Kidney capillary endothelial cell (primary cell): ENCODE measurements at regions not wholly inside any gene's neighbourhood (a gene's known extent, or its start where the extent isn't known, plus 50 kb on each side); places are given as distances from the start of the nearest gene placed in this dataset.

Experiments
- DNase-seq: peaks from one replicate; pipeline ENCODE4 v3.0.0-alpha.2; 2018; ENCODE audit warnings: low spot score

DNA sequence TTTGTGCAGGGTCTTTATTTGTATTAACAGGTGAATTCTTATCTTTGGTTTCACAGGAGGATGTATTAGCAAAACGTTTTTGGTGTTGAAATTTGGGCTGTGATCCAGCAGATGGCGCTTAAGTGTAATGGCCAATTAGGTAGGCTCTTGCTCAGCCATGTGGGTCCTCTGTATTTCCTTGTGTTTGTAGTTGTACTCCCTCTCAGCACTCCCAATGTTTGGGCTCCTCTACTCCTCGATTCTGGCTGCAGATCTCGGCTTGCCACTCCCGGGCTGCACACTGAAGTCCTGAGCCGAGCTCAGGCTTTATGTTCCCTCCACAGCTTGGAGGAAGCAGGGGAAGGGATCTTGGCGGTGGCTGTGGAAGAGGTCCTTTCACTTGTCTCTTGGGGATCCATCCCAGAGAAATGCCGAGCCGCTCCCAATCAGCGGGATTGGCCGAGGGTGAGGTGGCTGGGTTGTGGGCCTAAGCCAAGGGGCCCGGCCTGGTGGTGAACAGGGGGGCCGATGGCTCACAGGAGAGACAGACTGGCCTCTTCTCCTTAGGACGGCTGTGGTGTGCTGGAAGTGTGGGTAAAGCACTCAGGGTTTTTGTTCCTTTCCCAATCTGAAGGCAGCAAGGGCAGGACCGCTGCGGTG is 133.7 kb downstream of the AEBP2 start:
- peak; percentile 62 for DNase-seq

DNA sequence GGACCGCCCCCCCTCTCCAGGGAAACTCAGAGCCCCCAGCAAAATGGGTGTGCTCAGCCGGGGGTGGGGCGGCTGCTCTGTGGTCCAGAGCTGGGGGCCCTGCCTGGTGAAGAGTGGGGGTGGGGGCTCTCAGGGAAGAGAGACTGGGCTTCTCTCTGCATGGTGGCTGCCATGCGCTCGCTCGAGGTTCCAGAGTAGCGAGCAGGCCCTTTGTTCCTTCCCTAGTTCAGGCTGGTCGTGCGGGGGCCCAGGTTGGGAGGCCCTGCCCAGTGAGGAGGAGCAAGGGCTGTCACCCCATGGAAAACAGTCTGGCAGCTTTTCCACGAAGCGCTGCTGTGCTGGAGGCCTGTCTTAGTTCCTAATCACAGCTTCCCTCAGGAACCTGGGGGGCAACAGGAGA is 134.6 kb downstream of the AEBP2 start:
- no peak for DNase-seq

DNA sequence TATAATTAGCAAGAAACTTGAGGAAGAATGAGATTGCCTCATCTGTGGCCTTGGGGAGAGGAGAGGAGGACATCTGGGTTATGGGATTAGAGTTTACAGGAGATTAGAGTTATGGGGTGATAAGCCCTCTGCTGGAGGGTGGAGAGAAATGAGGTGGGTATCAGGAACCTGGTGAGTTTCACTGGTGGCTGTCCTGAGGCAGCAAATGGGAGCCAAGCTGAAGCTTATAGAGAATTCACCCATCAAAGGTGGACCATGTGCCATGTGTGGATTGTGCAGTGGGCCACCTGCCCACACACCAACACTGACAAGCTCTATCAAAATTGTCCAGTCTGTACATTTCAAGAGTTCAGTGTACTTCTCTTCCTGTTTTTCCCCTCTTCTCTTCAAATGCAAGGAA is 135.3 kb downstream of the AEBP2 start:
- no peak for DNase-seq

DNA sequence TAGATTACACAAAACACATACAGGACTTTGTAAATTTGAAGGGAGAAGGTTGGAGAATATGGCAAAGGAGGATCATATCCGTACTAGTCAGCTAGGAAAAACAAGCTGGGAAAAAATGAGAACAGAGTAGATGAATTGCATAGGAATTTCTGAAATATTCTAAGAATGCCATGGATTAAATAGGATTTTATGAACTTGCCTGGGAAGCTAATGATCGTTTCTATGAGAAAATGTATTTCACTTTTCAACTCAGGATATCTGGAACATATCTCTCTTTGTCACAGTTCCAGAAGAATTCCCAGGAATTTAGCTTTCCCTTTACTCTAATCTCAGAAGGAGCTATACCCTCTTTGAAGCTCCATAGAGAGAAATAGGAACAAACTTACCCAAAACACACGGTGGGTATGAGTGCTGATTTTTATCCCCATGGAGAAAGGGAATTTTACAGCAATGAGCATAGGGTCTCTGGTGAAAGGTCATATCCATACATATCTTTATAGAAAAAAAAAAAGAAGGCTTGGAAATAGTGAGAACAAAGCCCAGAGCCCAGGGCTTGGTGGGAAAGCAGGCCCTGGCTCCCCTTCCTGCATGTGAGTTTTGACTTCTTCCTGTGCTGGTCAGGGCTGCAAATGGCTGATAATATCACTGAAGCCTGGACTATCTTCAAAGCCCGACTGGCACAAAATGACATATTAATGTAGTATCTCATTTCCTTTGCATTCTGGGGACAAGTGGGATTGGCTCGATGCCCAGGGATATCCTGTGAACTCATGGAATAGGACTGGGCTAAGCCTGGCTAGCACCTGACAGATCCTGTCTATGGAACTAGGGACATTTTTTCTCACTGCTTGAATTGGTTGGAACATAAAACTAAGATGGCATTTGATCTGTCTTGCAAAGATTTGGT is 136.3 kb downstream of the AEBP2 start:
- peak; percentile 98 for DNase-seq

DNA sequence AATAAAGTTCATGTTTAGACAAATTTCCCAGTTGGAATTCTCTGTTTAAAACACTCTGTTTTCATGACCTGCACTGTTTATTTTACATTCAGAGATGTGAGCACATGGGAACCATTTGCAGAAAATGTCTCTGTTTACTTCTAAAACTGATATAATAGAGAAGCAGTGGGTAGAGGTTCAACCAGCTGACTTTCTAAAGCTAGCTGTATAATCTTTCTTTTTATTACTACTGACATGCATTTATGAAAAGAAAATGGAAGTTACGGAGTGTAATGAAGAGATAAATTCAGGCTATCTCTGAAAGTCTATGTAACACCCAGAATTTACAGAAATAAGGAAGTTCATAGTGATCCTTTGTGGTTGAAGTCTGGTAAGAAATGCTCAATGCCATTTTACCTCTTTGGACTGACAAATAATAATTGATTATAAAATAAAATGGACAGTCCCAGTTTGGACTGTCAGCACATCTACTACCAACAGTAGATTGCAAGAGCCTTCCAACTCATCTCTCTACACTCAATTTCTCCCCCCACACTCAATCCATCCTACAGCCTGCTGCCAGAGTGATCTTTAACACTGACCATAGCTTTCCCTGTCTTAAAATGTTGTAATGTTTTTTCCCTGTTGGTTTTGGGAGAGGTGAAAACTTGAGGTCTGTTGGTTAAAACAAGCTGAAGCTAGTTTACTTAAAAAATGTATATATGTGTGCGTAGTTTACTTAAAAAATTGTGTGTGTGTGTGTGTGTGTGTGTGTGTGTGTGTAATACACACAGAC is 137.4 kb downstream of the AEBP2 start:
- DNase-seq: no peak

DNA sequence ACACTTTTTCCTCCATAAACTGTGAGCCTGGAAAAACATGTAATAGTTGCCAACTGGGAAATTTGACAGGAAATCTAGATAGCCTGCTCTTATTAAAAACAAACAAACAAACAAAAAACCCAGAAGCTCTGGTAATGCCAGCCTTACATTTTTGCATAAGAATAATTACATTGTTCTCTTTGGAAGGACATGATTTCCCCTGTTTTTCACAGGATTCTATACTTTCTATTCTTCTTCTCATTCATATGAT is 137.9 kb downstream of the AEBP2 start:
- DNase-seq: no peak

DNA sequence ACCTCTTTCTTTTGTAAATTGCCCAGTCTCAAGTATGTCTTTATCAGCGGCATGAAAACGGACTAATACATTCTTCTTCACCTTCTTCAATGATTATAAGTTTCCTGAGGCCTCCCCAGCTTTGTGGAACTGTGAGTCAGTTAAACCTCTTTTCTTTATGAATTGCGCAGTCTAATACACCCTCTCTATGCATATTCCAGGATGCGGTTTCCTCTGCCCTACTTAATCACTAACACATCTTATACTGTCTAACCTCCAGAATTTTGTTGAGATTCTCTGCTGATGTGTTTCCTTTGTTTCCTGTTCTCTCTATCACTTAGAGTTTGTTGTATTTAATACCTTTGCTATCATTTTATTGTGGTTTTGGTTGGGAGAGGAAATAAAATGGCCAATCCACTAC is 145.4 kb downstream of the AEBP2 start:
- DNase-seq: no peak

DNA sequence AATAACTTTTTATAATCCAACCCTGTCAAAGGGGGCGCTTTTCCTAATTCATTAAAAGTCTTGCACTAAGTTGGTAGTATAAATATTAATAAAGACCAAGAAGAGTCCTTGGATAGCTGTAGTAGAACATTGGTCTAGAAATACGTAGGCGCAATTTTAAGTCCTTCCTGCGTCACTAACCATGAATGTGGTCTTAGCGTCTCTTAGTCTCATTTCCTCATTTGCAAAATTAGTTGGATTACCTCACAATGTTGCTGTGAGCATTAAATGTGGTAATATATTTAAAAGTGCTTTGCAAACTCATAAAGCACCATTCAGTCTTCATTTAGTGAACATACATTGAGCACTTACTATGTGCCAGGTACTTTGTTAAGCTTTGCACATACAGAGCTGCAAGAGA is 149.7 kb downstream of the AEBP2 start:
- DNase-seq: no peak

DNA sequence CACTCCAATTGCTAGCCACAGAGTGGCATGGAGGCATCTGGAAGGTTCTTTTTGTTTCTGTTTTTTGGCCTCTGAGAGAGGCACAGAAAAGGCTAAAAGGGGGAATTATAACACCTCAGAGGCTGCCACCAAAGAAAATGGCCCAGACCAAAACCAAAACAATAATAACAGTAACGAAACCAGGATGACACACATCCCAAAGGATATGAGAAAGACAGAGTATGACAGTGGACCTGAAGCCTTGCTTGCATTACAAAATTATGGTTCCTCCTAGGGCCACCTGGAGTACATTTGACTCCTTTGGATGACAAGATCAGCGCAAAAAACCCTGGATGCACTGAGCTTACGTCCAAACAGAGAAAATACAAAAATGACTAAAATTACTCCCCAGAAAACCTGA is 152.7 kb downstream of the AEBP2 start:
- no peak for DNase-seq

DNA sequence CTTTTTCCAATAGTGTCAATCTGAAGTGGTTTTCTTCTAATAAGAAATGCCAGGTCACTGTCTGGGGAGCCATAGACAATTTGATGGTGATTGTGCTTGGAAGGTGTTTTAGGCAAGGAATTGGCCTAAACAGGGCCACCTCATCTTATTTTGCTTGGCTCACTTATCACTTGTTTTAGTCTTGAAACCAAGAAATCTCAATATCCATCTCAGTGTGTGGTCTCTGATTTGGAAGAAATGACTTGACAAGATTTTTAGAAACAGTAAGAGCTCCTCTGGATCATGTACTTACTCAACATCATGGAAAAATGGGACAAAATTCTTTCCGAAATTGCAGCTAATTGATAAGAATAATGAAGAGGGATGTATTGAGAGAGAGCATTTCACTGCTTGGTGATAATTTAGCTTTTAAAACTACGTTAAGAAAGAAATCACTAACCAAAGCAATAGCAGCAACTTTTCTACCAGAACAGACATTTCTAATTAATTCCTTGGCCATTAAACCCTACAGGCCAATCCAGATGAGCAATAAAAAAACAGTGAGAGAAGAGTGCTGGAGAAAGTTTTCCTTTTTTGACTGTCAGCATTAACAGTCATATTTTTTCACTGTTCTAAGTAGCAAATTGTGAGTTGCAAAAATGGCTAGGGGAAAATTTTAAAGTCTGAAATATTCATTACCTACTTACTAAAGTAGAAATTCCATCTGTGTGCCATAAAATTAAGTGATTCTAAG is 157.3 kb downstream of the AEBP2 start:
- no peak for DNase-seq

DNA sequence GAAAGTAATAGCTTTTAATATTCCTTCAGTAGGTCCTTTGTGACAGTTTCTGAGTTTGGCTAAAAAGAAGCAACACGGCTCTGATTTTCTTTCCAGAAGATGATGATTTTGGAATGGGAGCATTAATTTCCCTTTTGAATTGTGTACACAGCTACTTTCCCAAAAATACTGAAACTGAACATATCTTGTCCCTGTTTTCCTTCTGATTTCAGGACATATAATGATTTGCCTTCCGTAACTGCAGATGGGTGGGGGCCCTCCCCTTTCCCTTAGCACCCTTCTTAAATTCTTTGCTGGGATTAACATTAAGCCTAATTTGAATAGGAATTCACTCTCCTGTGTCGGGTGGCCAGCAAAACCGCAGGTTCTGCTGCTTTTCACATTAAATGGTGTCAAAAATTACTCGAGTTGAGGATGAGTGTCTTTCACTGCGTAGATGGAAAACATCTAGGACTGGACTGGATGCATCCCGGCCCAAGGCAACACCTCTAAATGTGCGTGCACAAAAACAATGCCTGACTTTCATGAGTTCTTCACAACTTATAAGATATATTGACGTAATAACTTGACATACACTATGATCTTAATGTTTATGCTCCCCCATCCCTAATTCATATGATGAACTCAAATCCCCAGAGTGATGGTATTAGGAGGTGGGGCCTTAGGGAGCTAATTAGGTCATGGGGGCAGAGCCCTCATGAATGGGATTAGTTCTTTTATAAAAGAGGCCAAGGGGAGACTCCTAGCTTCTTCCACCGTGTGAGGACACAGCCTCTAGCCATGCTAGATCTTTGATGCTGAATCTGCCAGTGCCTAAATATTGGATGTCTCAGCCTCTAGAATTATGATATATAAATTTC is 158.1 kb downstream of the AEBP2 start:
- no peak for DNase-seq

DNA sequence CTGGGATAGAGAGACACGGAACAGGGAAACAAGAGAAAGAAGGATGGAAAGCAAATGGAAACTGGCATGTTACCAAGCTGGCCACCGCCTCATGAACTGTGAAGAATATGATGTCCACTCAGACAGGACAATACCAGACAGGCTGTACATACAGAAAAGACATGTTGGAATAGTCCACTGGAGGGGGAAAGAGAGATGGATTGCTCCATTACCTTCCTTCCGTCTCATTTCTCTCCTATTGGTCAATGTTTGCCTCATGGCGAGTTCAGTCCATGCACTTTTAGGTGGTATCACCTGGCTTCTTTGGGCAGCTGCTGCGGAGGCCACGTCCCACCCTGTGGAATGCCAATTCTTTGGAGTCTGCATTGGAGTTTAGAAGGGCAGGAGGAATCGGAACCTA is 166.4 kb downstream of the AEBP2 start:
- no peak for DNase-seq

DNA sequence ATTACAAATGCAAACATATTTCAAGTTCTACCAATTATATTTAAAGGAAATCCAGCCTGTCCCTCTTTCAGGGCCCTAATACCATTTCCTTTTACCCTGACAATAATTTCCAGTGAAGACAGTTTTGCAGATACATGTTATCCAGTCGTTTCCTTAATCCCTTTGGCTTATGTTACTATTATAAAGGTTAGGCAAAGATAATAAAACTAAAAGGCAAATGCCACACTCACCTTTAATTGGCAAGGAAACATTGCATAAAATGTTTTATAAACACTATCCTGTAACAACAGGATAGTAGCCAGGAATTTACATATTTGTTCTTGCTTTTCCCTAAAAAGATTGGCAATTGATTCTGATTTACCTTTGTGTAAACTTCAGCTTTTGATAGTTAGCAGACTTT is 168.7 kb downstream of the AEBP2 start:
- DNase-seq: no peak

DNA sequence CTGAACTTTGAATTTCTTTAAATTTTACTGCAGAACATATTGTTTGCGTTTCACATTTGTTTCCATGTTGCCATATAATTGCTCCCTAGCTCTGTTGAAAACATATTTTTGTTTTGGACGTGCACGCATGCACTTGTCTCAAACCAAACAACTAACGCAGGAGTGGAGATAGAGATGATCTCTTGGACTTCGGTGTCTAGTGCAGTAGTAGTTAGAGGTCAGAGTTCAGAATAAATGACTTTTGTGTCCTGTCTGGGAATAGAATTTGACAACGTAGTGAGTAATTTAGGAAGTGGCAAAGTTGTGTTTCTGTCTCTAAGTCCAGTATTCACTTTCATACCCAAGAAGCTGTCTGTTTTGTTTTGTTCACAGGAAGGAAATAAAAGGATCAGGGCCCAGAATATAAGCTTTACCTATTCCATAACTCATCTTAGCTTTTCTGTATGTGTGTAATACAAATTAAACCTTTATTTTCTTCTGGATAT is 173.8 kb downstream of the AEBP2 start:
- peak; percentile 28 for DNase-seq

DNA sequence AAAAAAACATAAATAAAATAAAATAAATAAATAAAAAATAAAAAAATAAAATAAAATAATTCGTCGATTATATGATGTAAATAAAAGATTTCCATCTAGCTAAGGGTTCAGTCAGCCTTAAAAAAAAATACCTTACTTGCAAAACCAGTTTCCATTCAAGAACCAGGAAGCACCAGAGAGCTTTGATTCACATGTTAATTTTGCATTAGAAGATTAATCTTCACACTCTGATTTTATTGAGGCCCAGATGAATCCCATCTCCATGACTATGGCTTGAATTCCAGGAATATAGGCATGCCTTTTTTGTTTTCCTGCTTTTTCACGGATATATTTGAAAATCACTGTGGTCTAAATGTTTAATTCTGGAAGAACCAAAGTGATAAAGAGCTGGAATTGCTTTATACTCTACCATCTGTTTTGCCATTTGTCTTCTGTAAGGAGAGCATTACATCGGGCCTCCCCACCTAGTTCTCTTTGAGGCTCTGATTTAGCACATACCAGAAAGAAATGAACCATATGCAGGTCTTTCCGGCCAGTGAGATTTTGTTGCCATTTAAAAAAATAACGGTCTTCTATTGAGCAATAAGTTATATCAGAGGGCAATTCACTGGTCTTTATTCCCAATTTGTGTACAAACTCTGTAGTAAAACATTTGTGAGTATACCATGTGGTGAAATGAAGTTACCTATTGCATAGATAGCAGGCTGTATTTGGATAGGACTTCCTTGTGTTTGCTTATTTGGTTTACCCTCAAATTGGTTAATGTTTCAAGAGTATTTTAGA is 175.5 kb downstream of the AEBP2 start:
- DNase-seq: no peak

DNA sequence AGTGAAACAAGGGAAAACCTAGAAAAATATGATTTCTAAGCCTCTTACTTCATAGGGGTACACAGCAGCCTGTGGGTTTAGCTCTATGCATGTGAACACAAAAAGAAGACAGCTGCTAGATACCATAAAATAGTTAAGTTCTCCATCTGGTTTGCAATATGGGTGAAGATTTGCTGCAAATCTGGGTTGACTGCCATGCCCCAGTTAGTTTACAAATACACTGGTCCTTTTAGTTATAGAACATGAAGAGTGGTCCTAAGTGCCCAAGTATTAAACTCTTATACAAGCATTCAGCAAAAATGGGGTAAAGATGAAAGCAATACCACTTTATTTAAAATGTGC is 176.1 kb downstream of the AEBP2 start:
- DNase-seq: no peak

DNA sequence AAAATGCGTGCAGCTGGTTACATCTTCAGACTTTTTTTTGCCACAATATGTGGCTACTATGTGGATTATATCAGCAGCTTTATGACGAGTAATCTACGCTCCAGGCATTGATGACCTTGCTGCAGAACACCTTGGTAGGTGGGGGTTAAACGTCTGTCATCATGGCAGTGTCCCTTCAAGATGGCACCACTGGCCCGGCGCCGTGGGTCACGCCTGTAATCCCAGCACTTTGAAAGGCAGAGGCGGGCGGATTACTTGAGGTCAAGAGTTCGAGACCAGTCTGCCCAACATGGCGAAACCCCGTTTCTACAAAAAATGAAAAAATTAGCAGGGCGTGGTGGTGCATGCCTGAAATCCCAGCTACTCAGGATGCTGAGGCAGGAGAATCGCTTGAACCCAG is 177.5 kb downstream of the AEBP2 start:
- no peak for DNase-seq

DNA sequence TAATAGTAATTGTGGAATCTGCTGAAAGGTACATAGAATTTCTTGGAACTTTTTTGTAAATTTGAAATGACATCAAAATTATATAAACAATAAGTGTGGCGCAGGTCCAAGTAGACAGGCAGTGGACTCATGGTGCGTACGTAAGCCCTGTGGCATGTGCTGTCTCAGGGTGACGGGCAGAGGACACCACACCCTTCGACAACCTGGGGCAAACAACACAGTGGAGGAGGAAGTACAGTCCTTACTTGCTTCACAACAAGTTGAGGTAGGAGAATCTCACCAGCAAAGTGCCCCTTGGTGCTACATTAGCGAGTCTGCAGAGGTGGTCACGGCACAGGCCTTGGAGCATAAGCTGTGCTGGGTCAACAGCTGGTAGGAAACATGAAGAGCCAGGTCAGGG is 180.9 kb downstream of the AEBP2 start:
- DNase-seq: no peak

DNA sequence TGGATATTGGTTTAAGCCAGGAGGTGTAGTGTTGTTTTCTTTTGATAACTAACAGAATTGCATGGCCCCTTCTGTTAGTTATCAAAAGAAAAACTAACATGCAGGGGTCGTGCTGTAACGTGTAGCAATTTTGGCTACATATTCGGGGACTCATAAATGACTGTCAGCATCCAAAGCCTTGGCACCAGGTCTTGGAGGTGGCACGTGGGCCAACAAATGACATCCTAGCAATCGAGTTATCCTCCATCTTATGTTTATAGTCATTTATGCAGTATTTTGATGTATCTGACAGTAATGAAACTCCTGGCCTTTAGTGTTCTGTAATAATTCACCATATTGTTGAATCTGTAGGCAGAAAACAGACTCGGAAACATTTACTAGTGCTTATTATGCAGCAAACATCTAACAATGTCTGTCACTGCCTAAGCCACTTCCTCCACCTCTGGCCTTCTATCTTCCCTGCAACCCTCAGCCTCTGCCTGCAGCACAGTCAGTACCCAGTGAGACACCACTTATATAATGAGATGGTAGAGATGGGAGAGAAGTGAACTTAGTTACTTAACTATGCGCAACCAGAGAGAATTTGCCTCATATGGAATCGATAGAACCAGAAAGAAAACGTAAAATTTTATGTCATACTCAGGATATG is 184.6 kb downstream of the AEBP2 start:
- DNase-seq: no peak

DNA sequence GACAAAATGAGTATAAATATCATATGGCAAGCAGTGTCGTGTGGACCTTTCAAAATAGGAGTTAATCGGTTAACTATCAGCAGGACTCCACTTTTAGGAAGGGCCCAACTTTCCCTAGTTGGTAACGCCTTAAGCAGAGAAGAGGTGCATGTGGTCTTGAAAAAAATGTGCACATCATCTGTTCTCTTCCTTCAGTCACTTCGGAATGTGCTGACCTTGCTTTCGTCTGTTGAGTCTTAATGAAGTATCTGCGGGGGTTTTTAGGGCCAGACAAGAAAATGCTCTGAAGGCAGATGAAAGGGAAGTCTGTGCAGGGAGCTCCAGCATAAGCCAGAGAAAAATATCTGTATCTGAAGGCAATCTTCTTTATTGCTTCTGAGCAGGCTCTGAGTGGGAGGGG is 185.2 kb downstream of the AEBP2 start:
- DNase-seq: no peak
